DND-41 (cell line): ENCODE measurements at regions not wholly inside any gene's neighbourhood (a gene's known extent, or its start where the extent isn't known, plus 50 kb on each side); places are given as distances from the start of the nearest gene placed in this dataset.

Experiments
- CTCF ChIP-seq: IDR thresholded peaks from 2 replicates; pipeline ENCODE4 v1.5.1; 2012; ENCODE audit warnings: borderline replicate concordance, low read length, moderate library complexity, mild to moderate bottlenecking; ENCODE audit not compliant: poor library complexity, severe bottlenecking; ENCODE audit errors: extremely low read depth
- EZH2 ChIP-seq: IDR thresholded peaks from 3 replicates; pipeline ENCODE4 v1.6.1; 2012; ENCODE audit warnings: borderline replicate concordance, low read depth, mild to moderate bottlenecking, moderate library complexity, low read length, inconsistent platforms; ENCODE audit not compliant: severe bottlenecking

DNA sequence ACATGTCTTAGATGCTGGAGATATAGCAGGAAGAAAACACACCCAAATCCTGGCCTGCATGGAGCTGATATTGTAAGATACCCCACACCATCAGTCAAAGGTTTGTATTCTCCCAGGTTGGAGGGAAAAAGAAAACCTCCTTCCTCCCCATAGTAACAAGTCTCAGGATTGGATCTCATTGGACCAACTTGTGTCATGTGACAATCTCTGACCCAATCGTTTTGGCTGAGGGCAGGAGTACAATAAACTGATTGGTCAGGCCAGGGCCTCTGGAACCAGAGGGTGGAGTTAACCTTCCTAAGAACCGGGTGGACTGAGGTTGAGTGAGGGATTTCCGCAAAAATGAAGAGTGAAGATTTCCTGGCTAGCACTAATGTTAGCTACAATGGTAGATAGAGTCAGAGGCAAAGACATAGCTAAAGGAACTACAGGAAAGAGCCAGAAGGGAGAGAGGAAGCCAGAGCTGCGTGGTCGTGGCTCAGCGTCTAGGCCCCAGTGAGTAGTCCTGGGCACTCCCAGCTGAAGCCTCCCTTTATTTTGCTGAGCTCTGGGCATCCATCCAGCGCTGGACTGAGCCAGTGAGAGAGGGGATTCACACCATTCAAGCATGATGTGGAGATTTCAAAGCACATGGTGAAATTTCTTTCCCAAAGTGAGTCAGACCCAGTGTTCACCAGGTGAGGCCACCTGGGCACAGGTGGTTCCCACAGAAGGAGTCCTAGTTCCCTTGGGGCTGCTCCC, 219.9 kb downstream of the AACS start:
- no peak for TF ChIP-seq CTCF
- no peak for TF ChIP-seq EZH2
